ENCODE measurements at regions not wholly inside any gene's neighbourhood (a gene's known extent, or its start where the extent isn't known, plus 50 kb on each side); places are given as distances from the start of the nearest gene placed in this dataset.

- TF ChIP-seq CTCF (IDR thresholded peaks at IDR 0.05) (no peak), POLR2A (IDR thresholded peaks at IDR 0.05) (no peak), EP300 (IDR thresholded peaks at IDR 0.05) (no peak)
Observed at GRCh38 chr5:173396311-173396993, 68.2 kb upstream of the STC2 start.
